Vagina (tissue), 2 donors: ENCODE measurements at regions not wholly inside any gene's neighbourhood (a gene's known extent, or its start where the extent isn't known, plus 50 kb on each side); places are given as distances from the start of the nearest gene placed in this dataset.

ENCODE experiments used
- DNase-seq, 2 donors: peaks; one replicate each; pipeline ENCODE4 v3.0.0-alpha.2; 2017; ENCODE audit errors: extremely low spot score in 2 of 2
- H3K27ac ChIP-seq: fragments of 200-600 bp; sonication (generic); one replicate; pipeline ENCODE4 v1.5.1; 2019
- H3K27me3 ChIP-seq: fragments of 200-600 bp; sonication (generic); one replicate; pipeline ENCODE4 v1.5.1; 2019
- H3K36me3 ChIP-seq, 2 donors: fragments of 200-600 bp; sonication (generic); one replicate each; pipeline ENCODE4 v1.5.1; 2017 to 2019
- H3K4me1 ChIP-seq: fragments of 200-600 bp; sonication (generic); one replicate; pipeline ENCODE4 v1.5.1; 2019
- H3K4me3 ChIP-seq, 2 donors: fragments of 200-600 bp; sonication (generic); 1 replicate in 1 of 2; 2 replicates in 1 of 2; pipeline ENCODE4 v1.5.1; 2016 to 2019
- H3K9me3 ChIP-seq: fragments of 200-600 bp; sonication (generic); one replicate; pipeline ENCODE4 v1.5.1; 2019
- POLR2A ChIP-seq, 2 donors: fragments of 450-650 bp; IDR thresholded peaks; one replicate each; pipeline ENCODE4 v1.6.1; 2017; ENCODE audit warnings: antibody characterized with exemption in 2 of 2, mild to moderate bottlenecking in 2 of 2, moderate library complexity in 2 of 2
- POLR2AphosphoS5 ChIP-seq, 2 donors: sonication (generic); formaldehyde crosslinking; IDR thresholded peaks; one replicate each; pipeline ENCODE4 v1.9.0; 2017; ENCODE audit warnings: antibody characterized with exemption in 2 of 2, mild to moderate bottlenecking in 2 of 2, low read depth in 1 of 2; ENCODE audit not compliant: insufficient read depth in 1 of 2
- intact Hi-C: fragments of 100-400 bp; cut with DNase I; formaldehyde crosslinking; loops from one replicate; pipeline ENCODE4 v1.15.1; 2023
- TF ChIP-seq, protein P1 (sequence below), 3 experiments: fragments of 450-650 bp in 2 of 3; fragments of 200-600 bp in 1 of 3; sonication (generic) in 1 of 3; IDR thresholded peaks; one replicate each; pipeline ENCODE4 v1.5.1; 2017 to 2019; ENCODE audit warnings: antibody characterized with exemption in 3 of 3, mild to moderate bottlenecking in 2 of 3, moderate library complexity in 2 of 3

- no peaks in the 10 kb centered on the region for H3K27me3 ChIP-seq
- H3K36me3 ChIP-seq: no peaks in the 10 kb centered on the region
- TF ChIP-seq, protein P1, sequence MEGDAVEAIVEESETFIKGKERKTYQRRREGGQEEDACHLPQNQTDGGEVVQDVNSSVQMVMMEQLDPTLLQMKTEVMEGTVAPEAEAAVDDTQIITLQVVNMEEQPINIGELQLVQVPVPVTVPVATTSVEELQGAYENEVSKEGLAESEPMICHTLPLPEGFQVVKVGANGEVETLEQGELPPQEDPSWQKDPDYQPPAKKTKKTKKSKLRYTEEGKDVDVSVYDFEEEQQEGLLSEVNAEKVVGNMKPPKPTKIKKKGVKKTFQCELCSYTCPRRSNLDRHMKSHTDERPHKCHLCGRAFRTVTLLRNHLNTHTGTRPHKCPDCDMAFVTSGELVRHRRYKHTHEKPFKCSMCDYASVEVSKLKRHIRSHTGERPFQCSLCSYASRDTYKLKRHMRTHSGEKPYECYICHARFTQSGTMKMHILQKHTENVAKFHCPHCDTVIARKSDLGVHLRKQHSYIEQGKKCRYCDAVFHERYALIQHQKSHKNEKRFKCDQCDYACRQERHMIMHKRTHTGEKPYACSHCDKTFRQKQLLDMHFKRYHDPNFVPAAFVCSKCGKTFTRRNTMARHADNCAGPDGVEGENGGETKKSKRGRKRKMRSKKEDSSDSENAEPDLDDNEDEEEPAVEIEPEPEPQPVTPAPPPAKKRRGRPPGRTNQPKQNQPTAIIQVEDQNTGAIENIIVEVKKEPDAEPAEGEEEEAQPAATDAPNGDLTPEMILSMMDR (IDR thresholded peaks at IDR 0.05): no peak
- TF ChIP-seq POLR2AphosphoS5 (IDR thresholded peaks at IDR 0.05; ENCODE audit: insufficient read depth in 1 of 2, low read depth in 1 of 2) (no peak), POLR2A (IDR thresholded peaks at IDR 0.05) (no peak)
- intact Hi-C loops: no loop called here
- DNase-seq: no peak
- no peak overlapping the region for H3K27ac ChIP-seq
- no peaks in the 10 kb centered on the region for H3K4me1 ChIP-seq
- H3K9me3 ChIP-seq: no peaks in the 10 kb centered on the region
- H3K4me3 ChIP-seq: no peak overlapping the region
These were observed 117.1 kb downstream of the PHETA1 start for GRCh38 chr12:111251787-111252186.

GRCh38 chr12:111251058-111251730 lies 117.7 kb downstream of the PHETA1 start:
- no peaks in the 10 kb centered on the region for H3K27me3 ChIP-seq

GRCh38 chr12:111250251-111250881 lies 118.5 kb downstream of the PHETA1 start:
- DNase-seq: no peak
- TF ChIP-seq, protein P1 (IDR thresholded peaks at IDR 0.05): no peak
- TF ChIP-seq POLR2A (IDR thresholded peaks at IDR 0.05) (no peak), POLR2AphosphoS5 (IDR thresholded peaks at IDR 0.05; ENCODE audit: insufficient read depth in 1 of 2, low read depth in 1 of 2) (no peak)
- H3K27ac ChIP-seq: no peak overlapping the region
- H3K36me3 ChIP-seq: no peaks in the 10 kb centered on the region
- no peaks in the 10 kb centered on the region for H3K9me3 ChIP-seq
- intact Hi-C loops: no loop called here
- H3K4me3 ChIP-seq: no peak overlapping the region
- no peaks in the 10 kb centered on the region for H3K27me3 ChIP-seq
- no peaks in the 10 kb centered on the region for H3K4me1 ChIP-seq

More at GRCh38 chr12:111251058-111251730, 117.7 kb downstream of the PHETA1 start:
- intact Hi-C loops: no loop called here
- Histone ChIP-seq H3K4me3 (no peak overlapping the region), H3K9me3 (no peaks in the 10 kb centered on the region), H3K4me1 (no peaks in the 10 kb centered on the region), H3K36me3 (no peaks in the 10 kb centered on the region), H3K27ac (no peak overlapping the region)
- TF ChIP-seq POLR2A (IDR thresholded peaks at IDR 0.05): no peak
- TF ChIP-seq, protein P1 (IDR thresholded peaks at IDR 0.05): no peak
- no peak for TF ChIP-seq POLR2AphosphoS5 (IDR thresholded peaks at IDR 0.05; ENCODE audit: insufficient read depth in 1 of 2, low read depth in 1 of 2)
- no peak for DNase-seq

- intact Hi-C loops: no loop called here
- Histone ChIP-seq H3K4me1 (no peaks in the 10 kb centered on the region), H3K4me3 (no peak overlapping the region), H3K27me3 (no peaks in the 10 kb centered on the region), H3K27ac (no peak overlapping the region), H3K9me3 (no peaks in the 10 kb centered on the region), H3K36me3 (no peaks in the 10 kb centered on the region)
- TF ChIP-seq, protein P1 (IDR thresholded peaks at IDR 0.05): no peak
- TF ChIP-seq POLR2A (IDR thresholded peaks at IDR 0.05): no peak
- TF ChIP-seq POLR2AphosphoS5 (IDR thresholded peaks at IDR 0.05; ENCODE audit: insufficient read depth in 1 of 2, low read depth in 1 of 2): no peak
- DNase-seq: no peak
These were observed 119.1 kb downstream of the PHETA1 start for GRCh38 chr12:111249757-111250156.

- intact Hi-C loops: no loop called here
- TF ChIP-seq, protein P1 (IDR thresholded peaks at IDR 0.05): no peak
- no peak for TF ChIP-seq POLR2AphosphoS5 (IDR thresholded peaks at IDR 0.05; ENCODE audit: insufficient read depth in 1 of 2, low read depth in 1 of 2)
- TF ChIP-seq POLR2A (IDR thresholded peaks at IDR 0.05): no peak
- Histone ChIP-seq H3K27ac (no peak overlapping the region), H3K4me1 (no peaks in the 10 kb centered on the region), H3K27me3 (no peaks in the 10 kb centered on the region), H3K9me3 (no peaks in the 10 kb centered on the region), H3K4me3 (no peak overlapping the region), H3K36me3 (no peaks in the 10 kb centered on the region)
- no peak for DNase-seq
These were observed 119.9 kb downstream of the PHETA1 start for GRCh38 chr12:111249018-111249370.
